ENCODE measurements at regions not wholly inside any gene's neighbourhood (a gene's known extent, or its start where the extent isn't known, plus 50 kb on each side); places are given as distances from the start of the nearest gene placed in this dataset.

- TF ChIP-seq CTCF (IDR thresholded peaks at IDR 0.05) (no peak), POLR2A (IDR thresholded peaks at IDR 0.05) (no peak)
These were observed 70.8 kb downstream of the SYNE3 start for GRCh38 chr14:95445676-95446075.

Data from prostate gland (tissue), 2 donors.